ENCODE measurements at regions not wholly inside any gene's neighbourhood (a gene's known extent, or its start where the extent isn't known, plus 50 kb on each side); places are given as distances from the start of the nearest gene placed in this dataset.

- TF ChIP-seq EZH2 (IDR thresholded peaks at IDR 0.05; ENCODE audit: borderline replicate concordance, low read length): no peak
- no peak for TF ChIP-seq CTCF (IDR thresholded peaks at IDR 0.05; ENCODE audit: low read length)
Measured at GRCh38 chr3:154990543-154990942, 89.6 kb upstream of the MME start.

Data from OCI-LY1 (cell line).